HCT116 (cell line): ENCODE measurements at regions not wholly inside any gene's neighbourhood (a gene's known extent, or its start where the extent isn't known, plus 50 kb on each side); places are given as distances from the start of the nearest gene placed in this dataset.

ENCODE experiments used
- ATAC-seq: fragments of 200-7000 bp; cut with Tn5 transposase; 2 replicates; pipeline ENCODE4 v1.9.1; 2020; ENCODE audit warnings: mild to moderate bottlenecking, moderate library complexity
- BruUV-seq: library from RNA; stranded (reverse); fragments of 400-500 nt; replicated peaks from 2 replicates; lab custom pipeline; 2021; lab: Mats Ljungman, UMichigan
- CTCF ChIA-PET: fragments of 300-600 bp; sonication (Branson Sonifier 250); formaldehyde crosslinking; loops from one replicate; lab custom pipeline; 2021; ENCODE audit warnings: antibody characterized with exemption; lab: Charles Lee
- POLR2A ChIA-PET: fragments of 300-600, 350-600 bp; sonication (Branson Sonifier 250); formaldehyde crosslinking; loops from one replicate; lab custom pipeline; 2021; ENCODE audit warnings: antibody characterized with exemption; lab: Charles Lee
- RAD21 ChIA-PET, 2 experiments: fragments of 300-600 bp; sonication (Branson Sonifier 250); formaldehyde crosslinking; loops; one replicate each; lab custom pipeline; 2023; ENCODE audit warnings: low total read pairs in 2 of 2; ENCODE audit not compliant: uncharacterized antibody in 2 of 2, unreplicated experiment in 2 of 2, low non-redundant PET in 1 of 2; lab: Charles Lee
- DNase-seq: peaks from one replicate; pipeline ENCODE4 v3.0.0-alpha.2; 2010; ENCODE audit warnings: low read depth, low spot score
- H2AFZ ChIP-seq: fragments of 200-600 bp; shearing (Covaris generic), sonication (generic); 2 replicates; pipeline ENCODE4 v1.6.1; 2017; ENCODE audit warnings: low read depth, mixed run types, mixed read lengths, antibody characterized with exemption, low read length; ENCODE audit not compliant: poor library complexity, severe bottlenecking
- H3K27ac ChIP-seq: 2 replicates; pipeline ENCODE4 v1.5.1; 2012; ENCODE audit warnings: low read depth, low read length
- H3K27me3 ChIP-seq: fragments of 200-600 bp; sonication (generic); 2 replicates; pipeline ENCODE4 v1.6.1; 2016; ENCODE audit warnings: mixed run types, low read length, mixed read lengths; ENCODE audit not compliant: insufficient read depth
- H3K36me3 ChIP-seq, 2 experiments: fragments of 200-500 bp in 1 of 2; fragments of 200-600 bp in 1 of 2; sonication (Bioruptor generic) in 1 of 2; sonication (generic) in 1 of 2; 2 replicates each; pipeline versions ENCODE4 v1.5.1 to v1.6.1; 2014 to 2016; ENCODE audit warnings: low read length in 2 of 2, inconsistent platforms in 1 of 2, mixed read lengths in 1 of 2, mixed run types in 1 of 2; ENCODE audit not compliant: insufficient read depth in 2 of 2, control insufficient read depth in 1 of 2
- H3K4me1 ChIP-seq, 2 experiments: fragments of 200-600 bp in 1 of 2; sonication (generic) in 1 of 2; 2 replicates each; pipeline versions ENCODE4 v1.5.1 to v1.6.1; 2012 to 2017; ENCODE audit warnings: low read length in 2 of 2, inconsistent platforms in 1 of 2, mild to moderate bottlenecking in 1 of 2, mixed read lengths in 1 of 2, mixed run types in 1 of 2, moderate library complexity in 1 of 2; ENCODE audit not compliant: insufficient read depth in 2 of 2, control insufficient read depth in 1 of 2
- H3K4me2 ChIP-seq: fragments of 200-600 bp; sonication (generic); 2 replicates; pipeline ENCODE4 v1.6.1; 2017; ENCODE audit warnings: mixed run types, low read length, mixed read lengths
- H3K4me3 ChIP-seq, 2 experiments: fragments of 200-600 bp in 1 of 2; sonication (generic) in 1 of 2; replicated peaks in 1 of 2; 2 replicates each; pipeline ENCODE4 v1.5.1; 2011 to 2016; ENCODE audit warnings: low read length in 2 of 2, control low read depth in 1 of 2, low read depth in 1 of 2, mild to moderate bottlenecking in 1 of 2, mixed read lengths in 1 of 2, mixed run types in 1 of 2
- H3K79me2 ChIP-seq: fragments of 200-600 bp; sonication (generic); 2 replicates; pipeline ENCODE4 v1.6.1; 2017; ENCODE audit warnings: mild to moderate bottlenecking, mixed run types, low read length, moderate library complexity, mixed read lengths; ENCODE audit not compliant: insufficient read depth
- H3K9ac ChIP-seq: fragments of 200-600 bp; sonication (generic); 2 replicates; pipeline ENCODE4 v1.6.1; 2016; ENCODE audit warnings: low read length, mixed read lengths
- H3K9me2 ChIP-seq: fragments of 200-600 bp; sonication (generic), shearing (Covaris generic); 2 replicates; pipeline ENCODE4 v1.6.1; 2017; ENCODE audit warnings: mixed run types, mild to moderate bottlenecking, moderate library complexity; ENCODE audit not compliant: insufficient read depth
- H3K9me3 ChIP-seq, 2 experiments: fragments of 200-500 bp in 1 of 2; fragments of 200-600 bp in 1 of 2; sonication (Bioruptor generic) in 1 of 2; sonication (generic) in 1 of 2; 2 replicates each; pipeline ENCODE4 v1.6.1; 2014 to 2017; ENCODE audit warnings: low read length in 2 of 2, mixed read lengths in 2 of 2, inconsistent platforms in 1 of 2, low read depth in 1 of 2, mild to moderate bottlenecking in 1 of 2, mixed run types in 1 of 2, moderate library complexity in 1 of 2; ENCODE audit not compliant: control insufficient read depth in 1 of 2, insufficient read depth in 1 of 2
- H4K20me1 ChIP-seq: fragments of 200-600 bp; sonication (generic), shearing (Covaris generic); 2 replicates; pipeline ENCODE4 v1.6.1; 2017; ENCODE audit warnings: mixed run types, mild to moderate bottlenecking, moderate library complexity; ENCODE audit not compliant: insufficient read depth
- CBX3 ChIP-seq: IDR thresholded peaks from 2 replicates; pipeline ENCODE4 v1.6.1; 2012; ENCODE audit warnings: low read depth
- CEBPB ChIP-seq: IDR thresholded peaks from 2 replicates; pipeline ENCODE4 v1.6.1; 2012; ENCODE audit warnings: low read depth
- ELF1 ChIP-seq: IDR thresholded peaks from 2 replicates; pipeline ENCODE4 v1.6.1; 2012; ENCODE audit warnings: low read depth, borderline replicate concordance
- EZH2 ChIP-seq: fragments of 200-600 bp; sonication (generic); IDR thresholded peaks from 2 replicates; pipeline ENCODE4 v1.6.1; 2017; ENCODE audit warnings: antibody characterized with exemption, mixed run types
- EZH2phosphoT487 ChIP-seq: fragments of 200-600 bp; IDR thresholded peaks from 2 replicates; pipeline ENCODE4 v1.6.1; 2018; ENCODE audit warnings: antibody characterized with exemption, borderline replicate concordance
- JUND ChIP-seq: IDR thresholded peaks from 2 replicates; pipeline ENCODE4 v1.6.1; 2012
- POLR2A ChIP-seq: IDR thresholded peaks from 2 replicates; pipeline ENCODE4 v1.7.0; 2011; ENCODE audit warnings: borderline replicate concordance; ENCODE audit not compliant: insufficient read depth, insufficient read length; ENCODE audit errors: extremely low read depth
- POLR2AphosphoS5 ChIP-seq: IDR thresholded peaks from 2 replicates; pipeline ENCODE4 v1.6.1; 2011; ENCODE audit warnings: mild to moderate bottlenecking, low read depth, low read length, moderate library complexity
- RAD21 ChIP-seq: IDR thresholded peaks from 2 replicates; pipeline ENCODE4 v1.6.1; 2012; ENCODE audit warnings: low read depth, mild to moderate bottlenecking
- SIN3A ChIP-seq: IDR thresholded peaks from 2 replicates; pipeline ENCODE4 v1.6.1; 2012; ENCODE audit warnings: low read depth
- SP1 ChIP-seq: IDR thresholded peaks from 2 replicates; pipeline ENCODE4 v1.6.1; 2012; ENCODE audit warnings: low read depth
- SRF ChIP-seq: IDR thresholded peaks from 2 replicates; pipeline ENCODE4 v1.6.1; 2012; ENCODE audit warnings: low read depth
- TCF7L2 ChIP-seq: IDR thresholded peaks from 2 replicates; pipeline ENCODE4 v1.7.0; 2011; ENCODE audit warnings: borderline replicate concordance, inconsistent platforms; ENCODE audit not compliant: insufficient read depth, insufficient read length; ENCODE audit errors: extremely low read depth
- YY1 ChIP-seq: IDR thresholded peaks from 2 replicates; pipeline ENCODE4 v1.6.1; 2011; ENCODE audit warnings: low read length, low read depth, moderate library complexity, mild to moderate bottlenecking; ENCODE audit not compliant: insufficient replicate concordance; ENCODE audit errors: extremely low read depth
- ZBTB33 ChIP-seq: IDR thresholded peaks from 2 replicates; pipeline ENCODE4 v1.6.1; 2011; ENCODE audit warnings: mild to moderate bottlenecking, low read length, moderate library complexity; ENCODE audit not compliant: insufficient replicate concordance; ENCODE audit errors: extremely low read depth
- ZFX ChIP-seq: fragments of 450-650 bp; IDR thresholded peaks from 2 replicates; pipeline ENCODE4 v1.6.1; 2017
- ZNF274 ChIP-seq: fragments of 200-500 bp; sonication (Bioruptor generic); IDR thresholded peaks from 2 replicates; pipeline ENCODE4 v1.6.1; 2014; ENCODE audit warnings: mild to moderate bottlenecking, low read depth, low read length, inconsistent platforms
- intact Hi-C: fragments of 100-400 bp; cut with micrococcal nuclease; formaldehyde crosslinking; loops from 2 replicates; pipeline ENCODE4 v1.10.0; 2022
- TF ChIP-seq, protein P1 (sequence below): IDR thresholded peaks from 2 replicates; pipeline ENCODE4 v1.6.1; 2012
- TF ChIP-seq, protein P2 (sequence below): IDR thresholded peaks from 2 replicates; pipeline ENCODE4 v1.6.1; 2012; ENCODE audit warnings: low read depth

DNA sequence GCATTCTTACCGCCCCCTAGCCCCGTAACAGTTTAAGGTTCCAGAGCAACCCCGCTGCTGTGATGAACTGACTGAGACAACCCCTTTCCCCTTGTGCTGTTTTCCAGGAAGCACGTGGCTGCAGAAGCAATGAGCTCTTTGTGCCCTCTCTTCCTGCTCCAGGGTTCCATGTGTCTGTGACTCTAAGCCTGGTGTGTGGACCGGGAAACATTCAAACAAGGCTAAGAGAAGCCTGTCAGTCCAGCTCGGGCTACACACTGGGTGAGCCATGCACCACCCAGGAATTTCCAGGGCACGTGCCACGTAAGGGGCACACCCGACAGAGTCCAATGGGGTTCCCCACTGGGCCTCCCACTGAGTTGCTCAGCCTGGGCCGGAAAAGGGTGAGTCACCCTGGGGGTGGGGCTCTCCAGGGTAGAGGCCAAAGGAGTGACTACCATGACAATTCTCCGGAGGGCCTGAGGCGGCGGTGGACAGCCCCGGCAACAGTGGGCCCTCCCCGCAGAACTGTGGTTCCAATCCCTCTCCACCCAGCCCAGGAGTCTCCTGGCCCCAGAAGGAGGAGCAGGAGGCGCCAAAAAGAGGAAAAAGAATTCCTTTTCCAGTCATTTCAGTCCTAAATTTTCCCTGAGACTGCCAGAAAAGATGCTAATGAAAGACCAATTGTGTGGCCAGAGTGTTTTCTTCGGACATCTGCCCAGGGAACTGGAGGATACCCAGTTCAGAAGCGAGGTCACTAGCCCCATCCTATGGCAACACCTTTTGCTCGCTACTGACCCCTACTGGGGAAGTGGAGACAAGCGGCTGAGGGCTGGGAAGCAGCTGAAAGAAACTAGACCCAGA lies 157.8 kb upstream of the SLC1A4 start:
- Histone ChIP-seq H2AFZ (no peak overlapping the region), H4K20me1 (no peaks in the 10 kb centered on the region), H3K27me3 (no peaks in the 10 kb centered on the region), H3K4me2 (peak overlapping the region; percentile 85), H3K79me2 (no peaks in the 10 kb centered on the region), H3K36me3 (no peaks in the 10 kb centered on the region), H3K9ac (peak overlapping the region; percentile 70), H3K27ac (peak overlapping the region; percentile 80), H3K4me1 (peaks cover 52 to 71% of the 10 kb centered on the region in 2 experiments), H3K9me3 (no peaks in the 10 kb centered on the region), H3K4me3 (peak overlapping the region; percentile 21 to 44; a peak in 3 of 4 replicates), H3K9me2 (no peaks in the 10 kb centered on the region)
- intact Hi-C loops: loop anchor here (1.0 to 5.0 kb wide), 3 partner anchors 64 to 185 kb away; no protein-coding TSS in a partner anchor
- ATAC-seq (peak; percentile 89), DNase-seq (peak; percentile 98)
- ChIA-PET RAD21 (interaction anchor here (0.6 to 2.3 kb wide), 2 partner anchors 33 to 80 kb away, joined by 4 to 12 read pairs; no protein-coding TSS in a partner anchor), POLR2A (interaction anchor here (0.8 to 1.8 kb wide), 7 partner anchors 13 to 224 kb away, joined by 3 to 9 read pairs (median 5); partner anchors contain the start of gene SERTAD2), CTCF (interaction anchor here (0.6 to 2.2 kb wide), 19 partner anchors 11 to 501 kb away, joined by 3 to 11 read pairs (median 4); partner anchors contain the start of gene SERTAD2)
- no TSS peak for BruUV-seq
- TF ChIP-seq POLR2A (peak; percentile 40), SIN3A (no peak), SRF (no peak), YY1 (peak; percentile 85), ZFX (no peak; the same call in 1 of the 2 replicates), TCF7L2 (peak; percentile 82), CEBPB (no peak), SP1 (no peak), JUND (no peak), ZNF274 (no peak), ELF1 (no peak), ZBTB33 (peak; percentile 84), EZH2phosphoT487 (no peak), RAD21 (no peak), EZH2 (no peak), POLR2AphosphoS5 (peak; percentile 84), CBX3 (no peak)
- TF ChIP-seq, protein P1, sequence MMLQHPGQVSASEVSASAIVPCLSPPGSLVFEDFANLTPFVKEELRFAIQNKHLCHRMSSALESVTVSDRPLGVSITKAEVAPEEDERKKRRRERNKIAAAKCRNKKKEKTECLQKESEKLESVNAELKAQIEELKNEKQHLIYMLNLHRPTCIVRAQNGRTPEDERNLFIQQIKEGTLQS: no peak
- TF ChIP-seq, protein P2, sequence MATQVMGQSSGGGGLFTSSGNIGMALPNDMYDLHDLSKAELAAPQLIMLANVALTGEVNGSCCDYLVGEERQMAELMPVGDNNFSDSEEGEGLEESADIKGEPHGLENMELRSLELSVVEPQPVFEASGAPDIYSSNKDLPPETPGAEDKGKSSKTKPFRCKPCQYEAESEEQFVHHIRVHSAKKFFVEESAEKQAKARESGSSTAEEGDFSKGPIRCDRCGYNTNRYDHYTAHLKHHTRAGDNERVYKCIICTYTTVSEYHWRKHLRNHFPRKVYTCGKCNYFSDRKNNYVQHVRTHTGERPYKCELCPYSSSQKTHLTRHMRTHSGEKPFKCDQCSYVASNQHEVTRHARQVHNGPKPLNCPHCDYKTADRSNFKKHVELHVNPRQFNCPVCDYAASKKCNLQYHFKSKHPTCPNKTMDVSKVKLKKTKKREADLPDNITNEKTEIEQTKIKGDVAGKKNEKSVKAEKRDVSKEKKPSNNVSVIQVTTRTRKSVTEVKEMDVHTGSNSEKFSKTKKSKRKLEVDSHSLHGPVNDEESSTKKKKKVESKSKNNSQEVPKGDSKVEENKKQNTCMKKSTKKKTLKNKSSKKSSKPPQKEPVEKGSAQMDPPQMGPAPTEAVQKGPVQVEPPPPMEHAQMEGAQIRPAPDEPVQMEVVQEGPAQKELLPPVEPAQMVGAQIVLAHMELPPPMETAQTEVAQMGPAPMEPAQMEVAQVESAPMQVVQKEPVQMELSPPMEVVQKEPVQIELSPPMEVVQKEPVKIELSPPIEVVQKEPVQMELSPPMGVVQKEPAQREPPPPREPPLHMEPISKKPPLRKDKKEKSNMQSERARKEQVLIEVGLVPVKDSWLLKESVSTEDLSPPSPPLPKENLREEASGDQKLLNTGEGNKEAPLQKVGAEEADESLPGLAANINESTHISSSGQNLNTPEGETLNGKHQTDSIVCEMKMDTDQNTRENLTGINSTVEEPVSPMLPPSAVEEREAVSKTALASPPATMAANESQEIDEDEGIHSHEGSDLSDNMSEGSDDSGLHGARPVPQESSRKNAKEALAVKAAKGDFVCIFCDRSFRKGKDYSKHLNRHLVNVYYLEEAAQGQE: no peak
